PC-3 (cell line): ENCODE measurements at regions not wholly inside any gene's neighbourhood (a gene's known extent, or its start where the extent isn't known, plus 50 kb on each side); places are given as distances from the start of the nearest gene placed in this dataset.
"Not testable (repeated sequence)": the region's sequence is repeated elsewhere in the genome, so short reads cannot be mapped to it uniquely, and the experiment has no call there.

Source experiments
- ATAC-seq: fragments of 200-7000 bp; cut with Tn5 transposase; 2 replicates; pipeline ENCODE4 v1.9.1; 2020; ENCODE audit warnings: mild to moderate bottlenecking, moderate library complexity
- BruUV-seq: library from RNA; stranded (reverse); fragments of 400-500 nt; replicated peaks from 2 replicates; lab custom pipeline; 2021; lab: Mats Ljungman, UMichigan
- CTCF ChIA-PET: fragments of 300-600 bp; sonication (Branson Sonifier 250); formaldehyde crosslinking; loops from one replicate; lab custom pipeline; 2022; ENCODE audit warnings: antibody characterized with exemption; lab: Charles Lee
- POLR2A ChIA-PET: fragments of 300-600 bp; sonication (Branson Sonifier 250); formaldehyde crosslinking; loops from one replicate; lab custom pipeline; 2022; ENCODE audit warnings: antibody characterized with exemption; ENCODE audit not compliant: unreplicated experiment; lab: Charles Lee
- DNase-seq: peaks from one replicate; pipeline ENCODE4 v3.0.0-alpha.2; 2015
- H2AFZ ChIP-seq: fragments of 300-600 bp; sonication (generic); 2 replicates; pipeline ENCODE4 v1.6.0; 2016; ENCODE audit warnings: antibody characterized with exemption, low read length
- H3F3A ChIP-seq: fragments of 300-600 bp; sonication (generic); one replicate; pipeline ENCODE4 v1.6.0; 2017; ENCODE audit warnings: antibody characterized with exemption, low read length, control low read depth, mild to moderate bottlenecking; ENCODE audit not compliant: unreplicated experiment
- H3K27ac ChIP-seq: fragments of 300-600 bp; sonication (generic); 2 replicates; pipeline ENCODE4 v1.5.1; 2016; ENCODE audit warnings: mild to moderate bottlenecking, low read length
- H3K27me3 ChIP-seq: fragments of 300-600 bp; sonication (generic); 2 replicates; pipeline ENCODE4 v1.6.1; 2016; ENCODE audit warnings: low read length, mixed read lengths
- H3K36me3 ChIP-seq: fragments of 300-600 bp; sonication (generic); 2 replicates; pipeline ENCODE4 v1.6.1; 2016; ENCODE audit warnings: low read depth, mixed run types, low read length, mixed read lengths
- H3K4me1 ChIP-seq: fragments of 300-600 bp; sonication (generic); 2 replicates; pipeline ENCODE4 v1.5.1; 2016; ENCODE audit warnings: low read length; ENCODE audit not compliant: insufficient read depth
- H3K4me2 ChIP-seq: fragments of 300-600 bp; sonication (generic); 2 replicates; pipeline ENCODE4 v1.6.0; 2016; ENCODE audit warnings: low read length
- H3K4me3 ChIP-seq: fragments of 300-600 bp; sonication (generic); 2 replicates; pipeline ENCODE4 v1.5.1; 2016; ENCODE audit warnings: mild to moderate bottlenecking, low read length, mixed read lengths
- H3K79me2 ChIP-seq: fragments of 300-600 bp; sonication (generic); 2 replicates; pipeline ENCODE4 v1.6.1; 2017; ENCODE audit warnings: low read length, mixed read lengths
- H3K9ac ChIP-seq: fragments of 300-600 bp; sonication (generic); 2 replicates; pipeline ENCODE4 v1.6.0; 2016; ENCODE audit warnings: mild to moderate bottlenecking, low read length
- H3K9me2 ChIP-seq: fragments of 300-600 bp; sonication (generic); replicated peaks from 2 replicates; pipeline ENCODE4 v1.6.1; 2016; ENCODE audit warnings: mixed run types, low read length, mixed read lengths
- H3K9me3 ChIP-seq: fragments of 300-600 bp; sonication (generic); 2 replicates; pipeline ENCODE4 v1.6.1; 2016; ENCODE audit warnings: low read length, mixed read lengths
- H4K20me1 ChIP-seq: fragments of 300-600 bp; sonication (generic); 2 replicates; pipeline ENCODE4 v1.6.1; 2016; ENCODE audit warnings: low read length, mixed read lengths
- CTCF ChIP-seq: fragments of 300-600 bp; sonication (generic); conservative IDR thresholded peaks from 2 replicates; pipeline ENCODE4 v1.5.1; 2017; ENCODE audit warnings: antibody characterized with exemption, low read depth, mild to moderate bottlenecking, low read length
- EZH2 ChIP-seq: fragments of 300-600 bp; sonication (generic); IDR thresholded peaks from one replicate; pipeline ENCODE4 v1.6.1; 2017; ENCODE audit warnings: antibody characterized with exemption, mild to moderate bottlenecking, low read length; ENCODE audit not compliant: unreplicated experiment
- EZH2phosphoT487 ChIP-seq: fragments of 300-600 bp; sonication (generic); IDR thresholded peaks from 2 replicates; pipeline ENCODE4 v1.6.1; 2018; ENCODE audit warnings: mild to moderate bottlenecking, antibody characterized with exemption, low read length, borderline replicate concordance
- intact Hi-C: fragments of 100-400 bp; cut with micrococcal nuclease; formaldehyde crosslinking; loops from 2 replicates; pipeline ENCODE4 v1.9.0; 2023

- H3F3A ChIP-seq = no peaks in the 10 kb centered on the region
- no peak overlapping the region for H3K9ac ChIP-seq
- H3K36me3 ChIP-seq = no peaks in the 10 kb centered on the region
- ChIA-PET CTCF (no interaction called here), POLR2A (no interaction called here)
- H3K9me3 ChIP-seq = no peaks in the 10 kb centered on the region
- H4K20me1 ChIP-seq = no peaks in the 10 kb centered on the region
- H3K27ac ChIP-seq = no peak overlapping the region
- no peak overlapping the region for H2AFZ ChIP-seq
- H3K27me3 ChIP-seq = no peaks in the 10 kb centered on the region
- BruUV-seq = no TSS peak
- H3K9me2 ChIP-seq = no peaks in the 10 kb centered on the region
- H3K4me2 ChIP-seq = no peak overlapping the region
- TF ChIP-seq EZH2phosphoT487 (no peak), EZH2 (no peak), CTCF (no peak)
- ATAC-seq (no peak), DNase-seq (no peak)
- no peaks in the 10 kb centered on the region for H3K4me1 ChIP-seq
- H3K79me2 ChIP-seq = no peaks in the 10 kb centered on the region
- H3K4me3 ChIP-seq = no peak overlapping the region
- intact Hi-C loops = no loop called here
Measured at GRCh38 chr4:158450741-158451140, 70.9 kb upstream of the RXFP1 start.

- H3K4me3 ChIP-seq, DNase-seq, H3K27ac ChIP-seq, intact Hi-C loops, ATAC-seq, H3K9ac ChIP-seq, CTCF ChIA-PET, H3K4me1 ChIP-seq, H3K36me3 ChIP-seq, H3K79me2 ChIP-seq, H3K4me2 ChIP-seq, H3K9me2 ChIP-seq, H3K9me3 ChIP-seq, H3F3A ChIP-seq, H3K27me3 ChIP-seq, POLR2A ChIA-PET, BruUV-seq, H4K20me1 ChIP-seq, H2AFZ ChIP-seq: not testable (repeated sequence)
Measured at GRCh38 chr4:158452116-158452515, 69.6 kb upstream of the RXFP1 start.

GRCh38 chr4:158458271-158458895 is 63.3 kb upstream of the RXFP1 start:
- H3K27ac ChIP-seq = no peak overlapping the region
- no peak overlapping the region for H3K4me2 ChIP-seq
- H3K9ac ChIP-seq = no peak overlapping the region
- H4K20me1 ChIP-seq = no peaks in the 10 kb centered on the region
- H3K36me3 ChIP-seq = no peaks in the 10 kb centered on the region
- no peaks in the 10 kb centered on the region for H3K9me2 ChIP-seq
- no peak for DNase-seq
- H3K9me3 ChIP-seq = no peaks in the 10 kb centered on the region
- no peak for ATAC-seq
- ChIA-PET CTCF (no interaction called here), POLR2A (no interaction called here)
- intact Hi-C loops = no loop called here
- TF ChIP-seq CTCF (no peak), EZH2phosphoT487 (no peak), EZH2 (no peak)
- no peaks in the 10 kb centered on the region for H3F3A ChIP-seq
- H3K4me1 ChIP-seq = no peaks in the 10 kb centered on the region; the same call in 1 of the 2 replicates
- H3K27me3 ChIP-seq = no peaks in the 10 kb centered on the region
- BruUV-seq = no TSS peak
- H3K79me2 ChIP-seq = no peaks in the 10 kb centered on the region
- no peak overlapping the region for H2AFZ ChIP-seq
- no peak overlapping the region for H3K4me3 ChIP-seq
